ENCODE measurements at regions not wholly inside any gene's neighbourhood (a gene's known extent, or its start where the extent isn't known, plus 50 kb on each side); places are given as distances from the start of the nearest gene placed in this dataset.
"Not testable (repeated sequence)": the region's sequence is repeated elsewhere in the genome, so short reads cannot be mapped to it uniquely, and the experiment has no call there.

DNA sequence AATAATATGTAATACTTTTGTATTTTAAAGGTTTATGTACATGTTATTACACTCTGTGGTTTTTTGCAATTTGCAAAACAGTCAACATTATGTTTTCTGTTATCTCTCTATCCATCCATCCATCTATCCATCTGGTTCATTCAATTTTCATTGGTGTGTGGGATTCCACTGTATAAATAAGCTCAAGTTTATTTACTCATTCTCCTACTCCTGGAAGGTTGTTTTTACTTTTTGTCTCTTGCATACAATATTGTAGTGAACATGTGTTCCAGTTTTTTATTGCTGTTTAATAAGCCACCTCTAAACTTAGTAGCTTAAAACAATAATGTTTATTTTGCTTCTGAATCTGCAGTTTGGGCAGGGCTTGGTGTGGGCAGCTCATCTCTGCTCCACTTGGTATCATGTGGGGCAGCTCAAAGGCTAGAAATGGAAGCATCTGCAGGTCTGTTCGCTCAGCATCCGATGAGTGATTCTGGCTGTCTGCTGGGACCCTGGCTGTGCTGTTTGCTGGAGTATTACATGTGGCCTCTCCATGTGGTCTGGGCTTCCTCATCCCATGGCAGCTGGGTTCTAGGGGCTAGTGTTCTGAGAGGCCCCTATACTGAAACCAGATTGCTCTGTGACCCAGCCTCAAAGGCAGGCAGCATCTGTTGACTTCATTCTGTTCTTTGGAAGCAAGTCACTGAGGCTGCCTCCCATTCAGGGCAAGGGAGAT lies 98.8 kb downstream of the SLC25A47 start:
- DNase-seq: peak in 1 of 2 experiments; percentile 34

DNA sequence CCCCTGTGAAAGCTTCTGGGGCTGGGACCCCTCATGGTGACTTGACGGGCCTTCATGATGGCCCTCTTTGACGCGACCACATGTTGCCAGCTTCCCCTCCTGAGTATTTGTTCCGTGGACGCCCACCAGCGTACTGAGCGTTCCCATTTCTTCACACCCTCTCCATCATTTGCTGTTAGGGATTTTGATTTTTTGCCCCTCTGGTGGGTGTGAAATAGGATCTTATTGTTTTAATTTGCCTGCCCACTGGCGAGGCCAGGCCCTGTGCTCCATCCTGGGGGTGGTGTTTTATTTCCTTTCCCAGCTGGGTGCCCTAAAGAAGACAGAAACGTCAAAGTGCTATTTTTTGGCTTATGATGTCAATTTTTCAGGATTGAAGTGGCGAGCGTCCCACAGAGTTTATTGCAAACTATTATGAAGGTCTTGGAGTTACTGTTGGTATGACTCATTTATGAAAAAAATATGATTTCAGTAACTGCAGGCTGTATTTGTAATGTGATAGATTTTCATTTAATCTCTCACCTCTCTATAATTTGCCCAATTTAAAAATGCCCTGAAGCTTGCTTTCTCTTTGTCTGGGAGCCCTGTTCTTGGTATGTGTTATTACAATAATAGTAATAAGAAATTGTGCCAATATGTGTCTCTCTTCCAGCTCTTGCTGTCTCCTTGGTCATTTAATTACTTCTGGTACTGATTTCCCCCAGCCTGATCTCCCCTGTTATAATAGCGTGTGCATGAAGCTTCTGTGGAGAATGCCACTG lies 99.6 kb downstream of the SLC25A47 start:
- no peak for DNase-seq

DNA sequence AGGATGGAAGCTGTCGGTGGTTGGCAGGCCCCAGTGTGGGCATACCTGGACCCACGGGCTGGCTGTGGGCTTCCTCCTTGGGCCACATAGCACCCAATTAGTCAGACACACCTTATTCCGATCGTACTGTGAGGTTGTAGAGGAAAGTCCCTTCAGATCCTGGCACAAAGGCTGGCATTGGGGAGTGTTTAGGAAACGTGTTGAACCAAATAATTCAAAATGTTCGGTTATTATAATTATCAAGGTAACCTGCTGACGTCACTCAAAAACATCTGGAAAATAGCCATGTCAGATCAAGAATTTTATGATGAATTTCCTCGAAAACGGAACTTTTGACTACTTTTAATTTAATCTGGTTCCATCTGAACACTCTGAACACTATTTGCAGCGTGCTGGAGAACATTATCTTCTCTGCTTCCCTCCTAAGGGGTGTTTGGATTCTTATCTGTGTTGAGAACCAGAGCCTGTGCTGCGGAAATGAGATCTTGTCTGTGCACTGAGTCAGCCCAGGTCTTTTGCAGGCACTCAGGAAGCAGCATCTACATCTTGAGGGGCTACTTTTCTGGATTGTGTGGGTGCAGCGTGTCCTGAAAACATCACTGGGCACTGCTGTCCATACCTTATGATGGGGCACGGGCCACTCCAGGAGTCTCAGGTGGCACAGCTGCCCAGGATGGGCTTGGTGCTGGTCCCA lies 100.3 kb downstream of the SLC25A47 start:
- no peak for DNase-seq

- no peak for DNase-seq
These were observed 101.6 kb downstream of the SLC25A47 start for GRCh38 chr14:100424504-100425428.

- no peak for DNase-seq
These were observed 102.3 kb downstream of the SLC25A47 start for GRCh38 chr14:100425429-100425827.

DNA sequence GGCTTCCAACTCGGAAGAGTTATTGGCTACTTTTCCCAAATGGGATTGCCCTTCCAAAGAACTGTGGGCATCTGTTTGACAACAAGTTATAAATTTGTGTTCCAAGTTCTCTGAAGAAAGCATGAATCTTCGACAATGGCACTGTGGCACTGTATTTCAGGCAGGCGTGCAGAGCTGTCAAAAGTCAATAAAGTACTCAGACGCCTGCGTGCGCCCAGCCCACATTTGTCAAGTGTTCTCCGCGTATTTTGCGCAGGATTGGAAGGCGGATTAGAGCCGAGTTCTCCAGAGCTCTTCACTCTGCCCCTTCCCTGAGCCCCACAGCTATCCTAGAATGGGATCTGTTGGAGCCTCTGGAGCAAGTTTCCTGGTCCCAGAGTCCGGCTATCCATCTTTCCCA lies 103.2 kb downstream of the SLC25A47 start:
- no peak for DNase-seq

DNA sequence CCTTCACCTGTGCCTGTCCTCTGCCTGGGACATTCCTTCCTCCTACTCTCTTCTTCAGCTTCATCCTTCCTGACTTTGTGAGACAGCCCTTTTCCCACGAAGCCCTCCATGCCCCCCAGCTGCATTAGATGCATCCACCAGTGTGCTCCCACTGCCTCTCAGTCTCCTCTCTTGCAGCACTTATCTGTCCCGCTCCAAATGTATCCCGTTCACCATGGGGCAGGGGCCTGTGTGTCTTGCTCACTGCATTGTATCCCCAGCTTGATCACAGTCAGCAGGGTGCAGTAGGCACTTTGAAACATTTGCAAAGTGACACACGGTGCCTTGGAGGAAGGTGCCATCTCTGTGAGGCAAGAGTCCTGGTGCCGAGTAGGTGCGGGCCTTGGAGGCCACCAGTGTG lies 104.0 kb downstream of the SLC25A47 start:
- no peak for DNase-seq

DNA sequence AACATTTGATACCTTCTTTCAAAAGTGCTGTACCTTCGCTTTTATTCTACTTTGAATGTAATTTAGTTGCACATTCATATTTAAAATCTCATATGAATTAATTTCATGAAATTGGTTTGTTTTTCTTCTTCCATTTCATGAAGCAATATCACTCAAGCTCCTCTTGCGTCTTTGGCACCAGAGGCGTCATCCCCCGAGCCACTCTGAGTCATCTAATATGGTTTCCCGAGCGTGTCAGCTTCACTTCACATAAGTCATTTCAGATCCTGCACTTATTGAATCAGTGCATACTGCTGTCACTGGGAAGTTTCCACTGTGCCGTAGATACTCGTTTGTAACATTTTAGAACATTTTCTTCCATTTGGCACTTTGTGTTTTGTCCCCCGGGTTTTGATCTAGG lies 105.6 kb downstream of the SLC25A47 start:
- peak in 1 of 2 experiments; percentile 14 for DNase-seq

GRCh38 chr14:100429537-100429936 lies 106.4 kb downstream of the SLC25A47 start:
- DNase-seq: no peak

DNA sequence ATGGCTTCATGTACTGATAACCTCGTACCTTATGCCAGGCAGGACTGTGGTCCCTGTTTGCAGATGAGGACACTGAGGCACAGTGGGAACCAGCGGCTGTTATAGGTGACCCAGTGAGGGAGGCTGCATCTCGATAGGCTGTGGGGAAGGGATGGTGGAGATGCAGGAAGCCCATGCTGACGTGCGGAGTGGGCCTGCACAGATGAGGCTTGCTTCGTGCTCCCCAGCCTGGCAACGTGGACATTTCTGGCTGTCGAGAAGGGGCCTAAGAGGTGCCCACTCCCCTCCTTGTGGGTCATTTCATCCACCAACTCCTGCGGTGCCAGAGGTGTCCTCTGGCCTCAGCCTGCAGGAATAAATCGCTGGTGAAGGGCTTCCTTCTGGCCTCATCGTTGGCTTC lies 107.4 kb downstream of the SLC25A47 start:
- DNase-seq: no peak

- DNase-seq: not testable (repeated sequence)
These were observed 108.3 kb downstream of the SLC25A47 start for GRCh38 chr14:100431461-100431860.

DNA sequence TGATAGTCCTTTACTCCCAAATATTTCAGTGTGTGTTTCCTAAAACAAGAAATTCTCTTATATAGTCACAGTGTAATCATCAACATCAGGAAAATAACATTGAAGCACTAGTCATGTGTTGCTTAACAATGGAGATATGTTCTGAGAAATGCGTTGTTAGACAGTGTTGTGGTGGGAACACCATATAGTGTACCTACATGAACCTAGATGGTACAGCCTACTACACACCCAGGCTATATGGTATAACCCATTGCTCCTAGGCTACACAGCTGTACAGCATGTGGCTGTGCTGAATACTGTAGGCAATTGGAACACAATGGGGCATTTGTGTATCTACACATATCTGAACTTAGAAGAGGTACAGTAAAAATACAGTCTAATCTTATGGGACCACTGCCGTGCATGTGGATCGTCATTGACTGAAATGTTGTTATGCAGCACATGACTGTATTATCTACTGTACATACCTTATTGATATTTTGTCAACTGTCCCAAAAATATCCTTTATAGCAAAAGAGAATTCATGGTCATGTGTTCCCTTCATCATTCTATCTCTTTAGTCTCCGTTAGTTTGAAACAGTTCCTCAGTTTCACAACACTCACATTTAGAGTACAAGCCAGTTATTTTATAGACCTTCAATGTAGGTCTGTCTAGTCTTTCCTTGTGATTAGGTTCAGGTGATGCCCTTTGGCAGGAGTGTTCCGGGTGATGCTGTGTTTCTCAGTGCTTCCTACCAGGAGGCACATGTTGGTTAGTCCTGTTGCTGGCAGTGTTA lies 109.7 kb downstream of the SLC25A47 start:
- no peak for DNase-seq

DNA sequence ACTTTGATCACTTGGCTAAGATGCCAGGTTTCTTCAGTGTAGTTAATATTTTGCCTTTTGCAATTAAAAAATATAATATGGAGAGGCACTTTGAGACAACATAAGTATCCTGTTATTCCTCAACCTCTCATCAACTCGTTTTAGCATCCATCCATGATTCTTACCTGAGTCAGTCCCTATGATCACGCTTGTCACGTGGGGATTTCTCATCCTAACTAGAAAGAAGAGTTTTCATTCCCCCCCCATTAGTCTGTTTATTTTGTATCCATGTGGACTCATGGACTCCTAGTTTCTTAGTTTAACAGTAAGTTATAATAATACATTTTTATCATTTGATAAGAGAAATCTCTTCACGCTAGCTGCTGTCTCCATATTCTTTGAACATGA lies 110.3 kb downstream of the SLC25A47 start:
- DNase-seq: no peak

DNA sequence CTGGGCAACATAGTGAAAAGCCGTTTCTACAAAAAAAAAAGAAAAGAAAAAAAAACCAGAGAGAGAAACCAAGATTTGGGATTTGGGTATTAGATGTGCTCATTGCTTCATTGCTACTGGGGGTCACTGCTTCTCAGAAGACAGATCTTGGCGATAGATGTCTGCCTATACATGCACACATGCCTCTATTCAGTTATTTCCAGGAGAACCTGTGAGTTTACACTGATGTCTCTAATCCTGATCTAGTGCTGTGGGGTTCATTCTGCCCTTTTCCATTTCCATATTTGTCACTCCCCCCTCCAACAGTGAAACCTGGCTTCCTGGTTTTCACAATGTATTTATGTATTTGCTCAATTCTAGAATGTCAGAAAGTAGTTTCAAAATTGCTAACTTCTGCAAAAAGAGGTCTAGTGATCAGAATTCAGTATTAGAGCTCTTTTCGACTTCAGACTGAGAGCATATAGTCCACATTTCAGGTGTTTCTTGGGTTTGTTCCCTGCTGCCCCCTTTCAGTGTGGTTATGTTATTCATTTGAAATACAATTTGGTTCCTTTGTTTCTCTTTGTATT lies 111.0 kb downstream of the SLC25A47 start:
- DNase-seq: no peak

- no peak for DNase-seq
These were observed 111.8 kb downstream of the SLC25A47 start for GRCh38 chr14:100434911-100435438.

- DNase-seq: no peak
These were observed 112.3 kb downstream of the SLC25A47 start for GRCh38 chr14:100435459-100435858.

GRCh38 chr14:100436745-100437406 lies 113.7 kb downstream of the SLC25A47 start:
- DNase-seq: peak; percentile 7 to 72

GRCh38 chr14:100438271-100438670 lies 115.1 kb downstream of the SLC25A47 start:
- DNase-seq: no peak

DNA sequence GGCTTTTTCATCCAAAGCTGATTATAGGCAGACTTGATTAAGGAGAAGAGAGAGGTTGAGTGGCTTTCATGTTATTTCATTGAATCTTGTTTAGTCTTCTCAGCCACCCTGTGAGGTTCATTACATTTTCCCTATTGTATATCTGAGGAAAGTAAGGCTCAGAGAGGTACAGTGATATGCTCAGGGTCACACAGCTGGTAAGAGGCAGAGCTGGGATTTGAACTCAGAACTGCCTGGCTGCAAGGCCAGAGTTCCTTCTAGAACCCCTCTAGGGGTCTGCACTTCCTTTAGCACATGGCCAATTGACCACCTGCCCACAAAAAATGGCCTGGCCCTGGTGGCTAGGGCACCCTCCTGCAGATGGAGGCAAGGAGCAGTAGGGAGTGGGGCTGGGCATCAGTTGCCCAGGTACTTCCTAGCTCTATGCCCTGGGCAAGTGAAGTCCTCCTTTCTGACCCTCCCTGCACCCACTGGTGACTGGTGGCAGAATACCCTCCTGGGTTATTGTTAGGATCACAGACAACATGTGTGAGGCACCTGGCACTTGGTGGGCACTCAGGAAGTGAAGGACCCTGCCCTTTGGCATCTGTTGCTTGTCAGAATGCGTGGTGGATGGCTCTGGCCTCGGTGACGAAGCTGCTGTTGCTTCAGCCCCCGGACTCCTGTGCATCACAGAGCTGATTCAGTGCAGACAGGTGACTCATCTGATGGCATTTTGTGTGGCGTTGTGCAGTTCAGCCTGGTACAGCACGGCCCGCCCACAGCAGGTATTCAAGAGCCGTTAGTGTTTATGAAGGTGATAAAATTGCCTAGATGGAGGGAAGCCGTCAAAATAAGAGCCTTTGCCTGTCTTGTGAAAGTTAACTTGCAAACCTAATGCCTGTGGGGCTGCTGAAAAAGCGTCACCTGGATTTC lies 115.8 kb downstream of the SLC25A47 start:
- DNase-seq: no peak

DNA sequence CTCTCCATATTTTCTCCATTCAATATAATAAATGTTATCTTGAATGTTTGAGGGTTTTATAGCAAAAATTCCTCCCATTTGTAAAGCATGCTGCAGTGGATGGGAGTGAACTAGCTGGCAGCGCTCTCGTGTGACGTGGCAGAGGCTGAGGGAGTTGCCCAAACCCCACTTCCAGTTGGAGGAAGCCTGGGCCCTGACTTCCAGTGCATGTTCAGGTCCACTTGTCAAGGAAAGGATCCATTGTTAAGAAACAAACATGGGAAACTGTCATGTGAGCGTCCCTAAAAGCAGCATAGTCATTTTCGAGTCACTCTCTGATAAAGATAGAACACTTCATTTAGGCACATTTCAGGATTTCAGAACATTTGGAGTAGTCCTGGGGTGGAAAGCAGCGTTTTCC lies 116.6 kb downstream of the SLC25A47 start:
- DNase-seq: no peak

All from NCI-H446 (cell line).